Activated naive CD8-positive, alpha-beta T cell treated with anti-CD3 and anti-CD28 coated beads, Interleukin-2, amount 10 ng/mL, durations not matched to agents 7 days and 5 days (primary cell): ENCODE measurements at regions not wholly inside any gene's neighbourhood (a gene's known extent, or its start where the extent isn't known, plus 50 kb on each side); places are given as distances from the start of the nearest gene placed in this dataset.

Experiments
- ATAC-seq: fragments of 150-1000 bp; cut with Tn5 transposase; one replicate; pipeline ENCODE4 v1.10.0; 2021; ENCODE audit warnings: low read depth, moderate library complexity
- POLR2A ChIA-PET: fragments of 350-600 bp; sonication (Branson Sonifier 250); formaldehyde crosslinking; loops from one replicate; lab custom pipeline; 2021; ENCODE audit warnings: antibody characterized with exemption; lab: Charles Lee
- DNase-seq: peaks from one replicate; pipeline ENCODE4 v3.0.0; 2021
- H3K27ac Mint-ChIP-seq: one replicate; pipeline ENCODE4 v1.8.0; 2022; ENCODE audit warnings: mild to moderate bottlenecking, mixed read lengths
- H3K27me3 Mint-ChIP-seq: one replicate; pipeline ENCODE4 v1.8.0; 2022; ENCODE audit warnings: mild to moderate bottlenecking, moderate library complexity, mixed read lengths
- H3K36me3 Mint-ChIP-seq: one replicate; pipeline ENCODE4 v1.8.0; 2021; ENCODE audit warnings: mild to moderate bottlenecking, mixed read lengths
- H3K4me1 Mint-ChIP-seq: one replicate; pipeline ENCODE4 v1.8.0; 2021; ENCODE audit warnings: mixed read lengths
- H3K4me3 Mint-ChIP-seq: one replicate; pipeline ENCODE4 v1.8.0; 2022; ENCODE audit warnings: mild to moderate bottlenecking, moderate library complexity, mixed read lengths
- H3K9me3 Mint-ChIP-seq: one replicate; pipeline ENCODE4 v1.8.0; 2021; ENCODE audit warnings: mixed read lengths

- Mint-ChIP-seq H3K27ac (no peak overlapping the region), H3K36me3 (no peaks in the 10 kb centered on the region), H3K4me3 (no peak overlapping the region), H3K9me3 (peaks cover 2% of the 10 kb centered on the region), H3K27me3 (no peaks in the 10 kb centered on the region), H3K4me1 (no peaks in the 10 kb centered on the region)
- POLR2A ChIA-PET = no interaction called here
- ATAC-seq (no peak), DNase-seq (no peak)
Observed at GRCh38 chr13:65866138-65866537, 1364.0 kb downstream of the PCDH9 start.

DNA sequence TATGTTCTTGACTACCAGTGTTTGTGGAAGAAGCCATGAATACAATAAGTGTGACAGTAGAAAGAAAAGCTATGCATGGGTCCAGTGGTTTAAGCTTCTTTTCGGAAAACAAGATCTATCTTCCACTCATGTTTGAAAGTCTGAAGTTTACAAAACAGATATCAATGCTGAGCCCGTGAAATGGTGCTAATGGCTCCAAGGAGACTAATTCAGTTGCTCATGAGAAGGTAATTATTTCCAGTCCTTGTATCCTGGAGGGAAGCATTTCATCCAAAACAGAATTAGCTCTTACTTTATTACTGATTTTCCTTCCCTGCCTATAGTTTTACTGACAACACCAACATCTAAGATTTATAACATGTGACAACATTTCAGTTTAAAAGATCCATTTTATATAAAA, 1364.9 kb downstream of the PCDH9 start:
- Mint-ChIP-seq H3K4me3 (no peak overlapping the region), H3K9me3 (peaks cover 2% of the 10 kb centered on the region), H3K36me3 (no peaks in the 10 kb centered on the region), H3K27ac (no peak overlapping the region), H3K27me3 (no peaks in the 10 kb centered on the region), H3K4me1 (no peaks in the 10 kb centered on the region)
- no peak for DNase-seq
- POLR2A ChIA-PET = no interaction called here
- no peak for ATAC-seq

DNA sequence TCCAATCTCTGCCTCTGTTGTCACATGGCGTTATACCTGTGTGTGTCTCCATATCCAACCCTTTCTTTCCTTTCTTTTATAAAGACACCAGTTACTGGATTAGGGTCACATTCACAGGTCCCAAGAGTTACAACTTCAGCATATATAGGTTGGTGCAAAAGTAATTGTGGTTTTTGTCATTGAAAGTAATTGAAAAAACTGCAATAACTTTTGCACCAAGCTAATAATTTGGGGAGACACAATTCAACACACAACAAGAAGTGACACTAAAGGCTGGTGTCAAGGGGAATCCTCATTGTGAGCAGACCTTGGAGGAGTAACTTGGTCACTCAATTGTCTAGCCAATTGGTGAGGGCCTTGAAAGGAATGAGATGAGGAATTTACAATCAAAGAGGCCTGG, 1366.1 kb downstream of the PCDH9 start:
- Mint-ChIP-seq H3K36me3 (no peaks in the 10 kb centered on the region), H3K4me1 (no peaks in the 10 kb centered on the region), H3K27me3 (no peaks in the 10 kb centered on the region), H3K27ac (no peak overlapping the region), H3K9me3 (peaks cover 2% of the 10 kb centered on the region), H3K4me3 (no peak overlapping the region)
- POLR2A ChIA-PET = no interaction called here
- ATAC-seq (no peak), DNase-seq (no peak)

DNA sequence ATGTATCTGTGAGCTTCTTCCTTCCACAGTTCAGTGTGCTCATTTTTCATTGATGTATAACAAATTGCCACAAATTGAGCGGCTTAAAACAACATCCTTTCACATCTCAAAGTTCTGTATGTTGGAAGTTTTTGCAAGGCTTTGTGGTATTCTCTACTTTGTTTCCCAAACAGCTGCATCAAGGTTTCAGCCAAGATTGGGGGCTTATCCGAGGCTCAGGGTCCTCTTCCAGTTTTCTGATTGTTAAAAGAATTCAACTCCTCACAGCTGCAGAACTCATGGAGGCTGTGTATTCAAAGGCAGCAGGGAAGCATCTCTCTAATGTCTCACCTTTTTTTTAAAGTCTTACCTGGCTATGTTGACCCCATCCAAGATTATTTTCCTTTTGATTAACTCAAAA, 1369.8 kb downstream of the PCDH9 start:
- Mint-ChIP-seq H3K27me3 (no peaks in the 10 kb centered on the region), H3K27ac (no peak overlapping the region), H3K9me3 (no peaks in the 10 kb centered on the region), H3K4me1 (no peaks in the 10 kb centered on the region), H3K36me3 (no peaks in the 10 kb centered on the region), H3K4me3 (no peak overlapping the region)
- DNase-seq (no peak), ATAC-seq (no peak)
- POLR2A ChIA-PET = no interaction called here

- ATAC-seq (no peak), DNase-seq (no peak)
- Mint-ChIP-seq H3K4me3 (no peak overlapping the region), H3K9me3 (no peaks in the 10 kb centered on the region), H3K27me3 (no peaks in the 10 kb centered on the region), H3K27ac (no peak overlapping the region), H3K4me1 (no peaks in the 10 kb centered on the region), H3K36me3 (no peaks in the 10 kb centered on the region)
- POLR2A ChIA-PET = no interaction called here
Observed at GRCh38 chr13:65857942-65858565, 1372.1 kb downstream of the PCDH9 start.

- Mint-ChIP-seq H3K4me3 (no peak overlapping the region), H3K4me1 (no peaks in the 10 kb centered on the region), H3K36me3 (no peaks in the 10 kb centered on the region), H3K27ac (no peak overlapping the region), H3K9me3 (no peaks in the 10 kb centered on the region), H3K27me3 (no peaks in the 10 kb centered on the region)
- POLR2A ChIA-PET = no interaction called here
- ATAC-seq = no peak
- DNase-seq = no peak
Observed at GRCh38 chr13:65856431-65856830, 1373.7 kb downstream of the PCDH9 start.

DNA sequence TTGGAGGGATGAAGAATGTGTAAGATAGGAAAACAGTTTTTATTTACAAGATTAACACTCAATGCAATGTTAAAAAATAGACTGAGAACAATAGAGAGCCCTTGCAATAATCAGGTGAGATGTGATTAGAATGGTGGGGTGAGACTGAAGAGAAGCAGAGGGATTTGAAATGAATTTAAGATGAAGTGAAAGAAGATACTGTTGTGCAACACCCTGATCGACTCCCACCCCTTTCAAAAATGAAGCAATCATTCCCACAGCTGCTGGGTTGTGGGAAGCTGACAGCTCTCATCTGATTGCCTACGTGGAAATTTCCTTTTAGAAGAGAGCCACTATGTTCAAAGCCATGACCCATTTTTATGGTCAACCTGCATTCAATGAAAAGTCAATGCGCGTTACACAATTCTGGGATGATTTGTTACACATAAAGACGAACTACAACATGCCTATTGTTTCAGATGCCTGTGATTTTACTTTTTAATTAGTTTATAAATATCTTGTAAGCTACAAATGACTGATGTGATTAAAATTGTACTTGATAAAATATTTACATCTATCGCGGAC, 1374.8 kb downstream of the PCDH9 start:
- POLR2A ChIA-PET = no interaction called here
- Mint-ChIP-seq H3K4me1 (no peaks in the 10 kb centered on the region), H3K36me3 (no peaks in the 10 kb centered on the region), H3K27me3 (no peaks in the 10 kb centered on the region), H3K9me3 (no peaks in the 10 kb centered on the region), H3K4me3 (no peak overlapping the region), H3K27ac (no peak overlapping the region)
- no peak for ATAC-seq
- no peak for DNase-seq

- no peak overlapping the region for H3K4me3 Mint-ChIP-seq
- DNase-seq (no peak), ATAC-seq (no peak)
- H3K4me1 Mint-ChIP-seq = no peaks in the 10 kb centered on the region
- no peaks in the 10 kb centered on the region for H3K27me3 Mint-ChIP-seq
- H3K27ac Mint-ChIP-seq = no peak overlapping the region
- POLR2A ChIA-PET = no interaction called here
- H3K9me3 Mint-ChIP-seq = no peaks in the 10 kb centered on the region
- H3K36me3 Mint-ChIP-seq = no peaks in the 10 kb centered on the region
Observed at GRCh38 chr13:65854431-65854830, 1375.7 kb downstream of the PCDH9 start.

DNA sequence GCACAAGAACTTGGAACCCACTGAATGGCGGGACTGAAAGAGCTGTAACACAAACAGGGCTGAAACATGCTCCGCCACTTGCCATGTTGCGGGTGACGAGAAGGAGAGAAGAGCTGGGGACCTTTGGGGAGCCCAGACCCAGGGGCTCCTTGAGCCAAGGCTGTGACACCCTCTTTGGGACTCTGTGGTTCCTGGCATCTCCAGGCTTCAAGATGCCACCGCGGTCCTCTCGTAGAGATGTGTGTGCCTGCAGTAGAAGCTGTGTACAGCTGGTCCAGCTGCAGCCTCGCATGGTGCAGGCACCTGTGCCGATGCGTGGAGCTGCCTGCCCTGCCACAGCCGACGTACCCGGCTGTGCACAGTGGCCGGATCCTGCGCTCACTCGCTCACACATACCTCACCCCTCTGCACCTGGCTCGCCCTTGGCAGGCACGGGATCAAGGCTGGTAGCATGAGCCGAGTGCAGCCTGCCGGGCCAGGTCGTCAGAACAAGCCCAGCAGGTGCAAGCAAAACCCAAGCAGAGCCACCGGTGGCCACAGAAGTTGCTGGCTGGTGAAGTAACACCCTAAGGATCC, 1385.8 kb downstream of the PCDH9 start:
- no peak for DNase-seq
- POLR2A ChIA-PET = no interaction called here

DNA sequence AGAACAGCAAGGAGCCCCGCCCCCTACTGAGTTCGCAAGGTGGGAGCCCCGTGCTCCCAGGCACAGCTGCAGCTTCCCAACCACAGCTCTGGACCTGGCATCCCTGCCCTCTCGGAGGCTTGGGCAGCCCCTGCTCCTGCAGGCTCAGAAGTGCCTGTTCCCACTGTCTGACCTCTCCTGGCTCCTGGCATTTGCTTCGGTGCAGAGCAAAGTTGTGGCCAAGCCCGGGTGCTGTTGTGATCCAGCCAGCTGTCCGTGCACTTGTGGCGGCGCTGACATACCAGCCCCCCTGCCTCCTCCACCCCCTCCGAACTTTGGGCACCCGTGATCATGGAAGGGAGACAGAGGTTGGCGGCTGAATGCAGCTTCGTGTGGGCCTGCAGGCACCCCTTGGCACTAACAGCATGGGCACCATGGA, 1386.8 kb downstream of the PCDH9 start:
- POLR2A ChIA-PET = no interaction called here

More for the DNA sequence above, 1385.8 kb downstream of the PCDH9 start:
- Mint-ChIP-seq H3K4me3 (no peak overlapping the region), H3K36me3 (no peaks in the 10 kb centered on the region), H3K9me3 (no peaks in the 10 kb centered on the region), H3K4me1 (no peaks in the 10 kb centered on the region), H3K27ac (no peak overlapping the region), H3K27me3 (no peaks in the 10 kb centered on the region)
- ATAC-seq = no peak

GRCh38 chr13:65841156-65841555, 1389.0 kb downstream of the PCDH9 start:
- Mint-ChIP-seq H3K36me3 (no peaks in the 10 kb centered on the region), H3K4me3 (no peak overlapping the region), H3K27me3 (no peaks in the 10 kb centered on the region), H3K27ac (no peak overlapping the region), H3K4me1 (no peaks in the 10 kb centered on the region), H3K9me3 (no peaks in the 10 kb centered on the region)
- no peak for DNase-seq
- ATAC-seq = no peak
- POLR2A ChIA-PET = no interaction called here

More for the DNA sequence above, 1386.8 kb downstream of the PCDH9 start:
- Mint-ChIP-seq H3K4me3 (no peak overlapping the region), H3K27me3 (no peaks in the 10 kb centered on the region), H3K36me3 (no peaks in the 10 kb centered on the region), H3K9me3 (no peaks in the 10 kb centered on the region), H3K27ac (no peak overlapping the region), H3K4me1 (no peaks in the 10 kb centered on the region)
- DNase-seq = no peak
- no peak for ATAC-seq

DNA sequence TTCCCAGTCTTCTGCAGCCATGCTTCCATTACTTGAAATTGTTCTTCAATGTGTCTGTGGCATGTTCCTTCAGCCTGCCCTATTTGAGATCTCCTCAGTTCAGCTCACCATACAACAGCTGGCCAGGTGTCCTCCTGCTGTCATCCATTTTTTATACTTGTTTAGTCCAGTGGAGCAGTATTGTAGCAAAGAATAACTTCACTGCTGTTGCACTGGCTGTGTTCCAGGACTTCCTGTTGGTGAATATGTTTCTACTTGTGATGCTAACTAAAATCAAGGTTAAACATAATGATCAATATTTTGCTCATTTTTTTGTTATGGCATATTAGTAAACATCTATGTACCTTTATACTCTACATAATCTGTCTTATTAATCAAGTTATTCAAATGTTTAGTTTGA, 1394.1 kb downstream of the PCDH9 start:
- Mint-ChIP-seq H3K36me3 (no peaks in the 10 kb centered on the region), H3K4me3 (no peak overlapping the region), H3K27ac (no peak overlapping the region), H3K9me3 (no peaks in the 10 kb centered on the region), H3K4me1 (no peaks in the 10 kb centered on the region), H3K27me3 (no peaks in the 10 kb centered on the region)
- DNase-seq (no peak), ATAC-seq (no peak)
- POLR2A ChIA-PET = no interaction called here

DNA sequence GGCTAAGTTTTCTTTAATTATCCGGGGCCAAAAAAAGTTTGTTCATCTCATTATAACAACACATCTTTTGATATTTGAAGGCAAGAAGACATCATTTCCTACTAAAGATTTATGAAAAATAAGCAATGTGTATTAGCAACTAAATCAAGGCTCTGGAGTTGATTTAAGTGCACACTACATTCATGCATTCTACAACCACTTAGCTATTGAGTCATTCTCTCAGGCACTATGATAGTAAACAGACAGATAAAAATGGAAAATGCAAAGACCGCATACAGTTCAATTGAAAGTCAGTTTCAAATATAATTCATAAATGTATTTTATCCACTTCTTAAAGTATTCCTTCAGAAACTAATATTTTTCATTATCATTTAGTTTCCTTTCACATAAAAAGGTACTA, 1395.2 kb downstream of the PCDH9 start:
- Mint-ChIP-seq H3K27me3 (no peaks in the 10 kb centered on the region), H3K36me3 (no peaks in the 10 kb centered on the region), H3K9me3 (no peaks in the 10 kb centered on the region), H3K27ac (no peak overlapping the region), H3K4me3 (no peak overlapping the region), H3K4me1 (no peaks in the 10 kb centered on the region)
- DNase-seq = no peak
- no peak for ATAC-seq
- POLR2A ChIA-PET = no interaction called here

- no peak for ATAC-seq
- H3K4me1 Mint-ChIP-seq = no peaks in the 10 kb centered on the region
- no peaks in the 10 kb centered on the region for H3K36me3 Mint-ChIP-seq
- no peak overlapping the region for H3K27ac Mint-ChIP-seq
- POLR2A ChIA-PET = no interaction called here
- H3K4me3 Mint-ChIP-seq = no peak overlapping the region
- DNase-seq = no peak
- H3K27me3 Mint-ChIP-seq = no peaks in the 10 kb centered on the region
- H3K9me3 Mint-ChIP-seq = no peaks in the 10 kb centered on the region
Observed at GRCh38 chr13:65830411-65831205, 1399.5 kb downstream of the PCDH9 start.
